ENCODE measurements at regions not wholly inside any gene's neighbourhood (a gene's known extent, or its start where the extent isn't known, plus 50 kb on each side); places are given as distances from the start of the nearest gene placed in this dataset.

GRCh38 chr6:14834851-14835530 lies 410.9 kb upstream of the JARID2 start:
- Histone ChIP-seq H3K9me2 (ENCODE audit: insufficient read depth, low read length) (no peaks in the 10 kb centered on the region), H2AFZ (ENCODE audit: low read depth, low read length) (no peak overlapping the region), H3F3A (ENCODE audit: insufficient read depth, low read length, poor library complexity, severe bottlenecking) (no peaks in the 10 kb centered on the region), H3K36me3 (ENCODE audit: insufficient read depth, low read length) (no peaks in the 10 kb centered on the region), H3K27me3 (ENCODE audit: insufficient read depth, low read depth, low read length) (no peaks in the 10 kb centered on the region), H3K9me3 (ENCODE audit: low read length) (no peaks in the 10 kb centered on the region), H4K20me1 (ENCODE audit: insufficient read depth) (no peaks in the 10 kb centered on the region), H3K27ac (ENCODE audit: low read length) (no peak overlapping the region), H3K4me3 (ENCODE audit: low read length) (no peak overlapping the region), H3K79me2 (replicated peaks; ENCODE audit: insufficient read depth, low read length) (no peaks in the 10 kb centered on the region), H3K9ac (ENCODE audit: low read length) (no peak overlapping the region), H3K4me2 (ENCODE audit: low read length) (no peak overlapping the region)
- TF ChIP-seq MXI1 (conservative IDR thresholded peaks at IDR 0.05; ENCODE audit: poor library complexity, severe bottlenecking), result no peak
- TF ChIP-seq RAD21 (conservative IDR thresholded peaks at IDR 0.05), result no peak
- no peak for TF ChIP-seq CTCF (IDR thresholded peaks at IDR 0.05; ENCODE audit: poor library complexity, severe bottlenecking)

- Histone ChIP-seq H3K79me2 (replicated peaks; ENCODE audit: insufficient read depth, low read length) (no peaks in the 10 kb centered on the region), H3K4me2 (ENCODE audit: low read length) (no peak overlapping the region)
These were observed 408.4 kb upstream of the JARID2 start for GRCh38 chr6:14837435-14837834.

More at GRCh38 chr6:14837435-14837834, 408.4 kb upstream of the JARID2 start:
- Histone ChIP-seq H3K4me3 (ENCODE audit: low read length) (no peak overlapping the region), H4K20me1 (ENCODE audit: insufficient read depth) (no peaks in the 10 kb centered on the region), H3K27ac (ENCODE audit: low read length) (no peak overlapping the region), H3K36me3 (ENCODE audit: insufficient read depth, low read length) (no peaks in the 10 kb centered on the region), H3K27me3 (ENCODE audit: insufficient read depth, low read depth, low read length) (no peaks in the 10 kb centered on the region), H3K9me2 (ENCODE audit: insufficient read depth, low read length) (no peaks in the 10 kb centered on the region), H2AFZ (ENCODE audit: low read depth, low read length) (no peak overlapping the region), H3F3A (ENCODE audit: insufficient read depth, low read length, poor library complexity, severe bottlenecking) (no peaks in the 10 kb centered on the region), H3K9ac (ENCODE audit: low read length) (no peak overlapping the region), H3K9me3 (ENCODE audit: low read length) (no peaks in the 10 kb centered on the region)
- TF ChIP-seq MXI1 (conservative IDR thresholded peaks at IDR 0.05; ENCODE audit: poor library complexity, severe bottlenecking) (no peak), REST (IDR thresholded peaks at IDR 0.05; ENCODE audit: borderline replicate concordance) (no peak), SMC3 (conservative IDR thresholded peaks at IDR 0.05; ENCODE audit: poor library complexity) (no peak), EZH2 (IDR thresholded peaks at IDR 0.05; ENCODE audit: borderline replicate concordance, insufficient read depth, low read length, poor library complexity, severe bottlenecking) (no peak), EP300 (conservative IDR thresholded peaks at IDR 0.05; ENCODE audit: poor library complexity, severe bottlenecking) (no peak), POLR2AphosphoS5 (IDR thresholded peaks at IDR 0.05) (no peak), TAF1 (IDR thresholded peaks at IDR 0.05; ENCODE audit: low read depth) (no peak), CTCF (IDR thresholded peaks at IDR 0.05; ENCODE audit: poor library complexity, severe bottlenecking) (no peak), RAD21 (conservative IDR thresholded peaks at IDR 0.05) (no peak)
